HS-5 (cell line): ENCODE measurements at regions not wholly inside any gene's neighbourhood (a gene's known extent, or its start where the extent isn't known, plus 50 kb on each side); places are given as distances from the start of the nearest gene placed in this dataset.
"Not testable (repeated sequence)": the region's sequence is repeated elsewhere in the genome, so short reads cannot be mapped to it uniquely, and the experiment has no call there.

ENCODE experiments used
- DNase-seq: peaks from one replicate; pipeline ENCODE4 v3.0.0-alpha.2; 2012; ENCODE audit warnings: low read depth

DNA sequence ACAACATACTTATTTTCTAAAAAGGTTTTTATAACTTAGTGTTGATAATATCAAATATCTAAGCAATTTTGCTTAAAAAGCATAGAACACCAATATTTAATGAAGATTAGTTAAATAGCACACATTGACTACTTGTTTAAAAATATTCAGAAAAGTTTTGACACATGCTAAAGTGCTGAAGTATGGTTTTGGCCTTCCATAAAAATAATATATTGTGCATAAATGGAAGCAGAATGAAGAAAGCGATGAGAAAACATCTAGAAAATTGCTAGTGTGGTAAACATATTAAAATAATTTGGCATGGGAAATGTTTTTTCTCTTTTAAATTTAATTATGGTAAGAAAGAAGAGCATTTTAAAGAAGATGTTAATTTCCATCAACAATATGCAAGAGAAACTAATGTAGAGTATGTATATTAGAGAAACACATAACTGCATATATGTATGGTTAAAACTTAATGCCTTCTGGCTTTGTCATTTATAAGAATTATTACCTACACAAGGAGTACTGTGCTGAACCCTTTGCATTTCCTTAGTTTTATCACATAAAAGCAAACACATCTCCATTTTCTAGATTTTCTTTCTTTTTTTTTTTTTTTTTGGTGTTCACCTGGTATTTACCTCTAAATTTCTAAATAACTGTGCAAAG lies 921.0 kb upstream of the ADAMTS5 start:
- not testable (repeated sequence) for DNase-seq

DNA sequence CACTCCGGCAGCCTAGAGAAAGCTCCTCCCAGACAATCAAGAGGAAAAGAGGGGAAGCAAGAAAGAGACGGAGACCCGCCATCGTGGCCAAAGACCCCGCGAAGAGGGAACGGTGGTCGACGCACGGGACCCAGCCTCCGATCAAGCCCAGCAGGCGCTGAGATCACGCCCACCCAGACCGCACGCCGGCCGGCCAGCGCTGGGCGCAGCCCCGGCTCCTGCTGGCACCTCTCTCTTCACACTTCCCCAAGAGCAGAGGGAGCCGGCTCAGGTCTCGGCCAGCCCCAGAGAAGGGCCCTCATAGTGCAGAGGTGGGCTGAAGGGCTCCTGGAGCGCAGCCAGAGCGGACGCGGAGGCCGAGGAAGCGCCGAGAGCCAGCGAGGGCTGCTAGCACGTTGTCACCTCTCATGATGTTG lies 918.4 kb upstream of the ADAMTS5 start:
- DNase-seq = no peak

DNA sequence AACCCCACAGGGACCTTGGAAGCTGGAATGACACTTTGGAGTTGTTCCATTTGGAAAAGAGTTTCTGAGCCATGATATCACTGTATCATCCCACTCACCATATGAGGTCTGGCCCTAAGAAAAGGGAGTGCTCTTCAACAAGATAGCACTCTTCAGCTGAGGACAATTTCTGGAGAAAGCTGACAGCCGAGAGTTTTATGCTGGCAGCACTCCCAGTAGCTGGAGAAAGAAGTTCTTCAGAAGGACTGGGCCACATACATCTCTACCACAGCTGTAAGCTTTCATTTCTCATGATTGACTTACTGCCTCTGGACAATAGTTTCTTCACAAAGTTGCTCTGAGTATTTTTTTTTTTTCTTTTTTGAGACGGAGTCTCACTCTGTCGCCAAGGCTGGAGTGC lies 914.4 kb upstream of the ADAMTS5 start:
- DNase-seq = not testable (repeated sequence)

DNA sequence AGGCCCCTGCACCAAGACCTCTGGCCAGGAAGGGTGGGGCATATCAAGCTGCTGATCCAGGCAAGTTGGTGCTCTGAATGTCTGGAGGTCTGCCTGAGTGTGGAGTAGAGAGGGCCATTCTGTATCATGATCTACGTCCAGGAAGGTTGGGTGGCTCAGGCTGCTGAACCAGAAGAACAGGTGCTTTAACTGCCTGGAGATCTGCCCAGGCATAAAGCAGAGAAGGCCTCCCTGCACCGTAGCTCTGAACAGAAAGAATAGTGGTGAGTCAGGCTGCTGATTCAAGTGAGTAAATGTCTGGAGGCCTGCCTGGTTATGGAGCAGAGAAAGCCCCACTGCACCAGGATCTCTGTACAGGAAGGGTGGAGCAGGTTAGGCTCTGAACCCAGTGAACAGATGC lies 905.5 kb upstream of the ADAMTS5 start:
- DNase-seq = not testable (repeated sequence)

DNA sequence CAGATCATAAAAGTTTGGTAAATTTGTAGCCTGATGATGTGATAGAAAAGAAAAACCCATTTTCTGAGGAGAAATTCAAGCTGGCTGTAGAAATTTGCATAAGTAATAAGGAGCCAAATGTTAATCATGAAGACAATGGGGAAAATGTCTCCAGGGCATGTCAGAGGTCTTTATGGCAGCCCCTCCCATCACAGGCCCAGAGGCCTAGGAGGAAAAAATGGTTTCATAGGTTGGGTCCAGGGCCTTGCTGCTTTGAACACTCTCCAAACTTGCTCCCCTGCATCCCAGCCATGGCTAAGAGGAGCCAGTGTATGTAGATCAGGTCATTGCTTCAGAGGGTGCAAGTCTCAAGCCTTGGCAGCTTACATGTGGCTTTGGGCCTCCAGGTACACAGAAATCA lies 903.9 kb upstream of the ADAMTS5 start:
- DNase-seq = not testable (repeated sequence)

DNA sequence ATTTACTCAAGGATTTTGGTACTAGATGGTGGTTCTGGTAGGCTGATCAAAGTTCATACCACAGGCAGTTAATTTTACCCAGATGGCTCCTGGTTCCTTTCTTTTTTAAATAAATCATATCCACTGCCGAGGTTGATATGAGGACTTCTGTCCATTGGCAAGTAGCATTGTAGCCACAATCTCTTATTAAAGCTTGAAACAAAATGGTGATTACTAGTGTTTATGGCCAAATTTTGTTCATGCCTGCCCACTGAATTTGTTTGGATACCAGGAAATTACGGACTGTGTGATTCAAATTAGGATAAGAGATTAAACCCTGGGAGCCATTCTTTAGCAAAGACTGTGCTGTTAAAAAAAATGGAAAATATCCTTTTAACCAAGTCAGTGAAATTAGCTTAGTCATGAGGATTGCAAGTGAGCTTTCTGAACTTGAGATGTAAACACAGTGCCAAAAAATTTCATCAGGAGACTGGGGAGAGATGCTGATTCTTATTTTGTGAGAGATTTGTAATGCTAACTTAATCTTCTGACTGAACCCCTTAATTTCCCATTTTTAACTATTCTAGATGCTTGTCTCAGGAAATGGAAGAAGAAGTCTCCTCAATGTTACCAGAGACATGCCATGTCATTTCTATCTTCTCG lies 893.5 kb upstream of the ADAMTS5 start:
- not testable (repeated sequence) for DNase-seq

DNA sequence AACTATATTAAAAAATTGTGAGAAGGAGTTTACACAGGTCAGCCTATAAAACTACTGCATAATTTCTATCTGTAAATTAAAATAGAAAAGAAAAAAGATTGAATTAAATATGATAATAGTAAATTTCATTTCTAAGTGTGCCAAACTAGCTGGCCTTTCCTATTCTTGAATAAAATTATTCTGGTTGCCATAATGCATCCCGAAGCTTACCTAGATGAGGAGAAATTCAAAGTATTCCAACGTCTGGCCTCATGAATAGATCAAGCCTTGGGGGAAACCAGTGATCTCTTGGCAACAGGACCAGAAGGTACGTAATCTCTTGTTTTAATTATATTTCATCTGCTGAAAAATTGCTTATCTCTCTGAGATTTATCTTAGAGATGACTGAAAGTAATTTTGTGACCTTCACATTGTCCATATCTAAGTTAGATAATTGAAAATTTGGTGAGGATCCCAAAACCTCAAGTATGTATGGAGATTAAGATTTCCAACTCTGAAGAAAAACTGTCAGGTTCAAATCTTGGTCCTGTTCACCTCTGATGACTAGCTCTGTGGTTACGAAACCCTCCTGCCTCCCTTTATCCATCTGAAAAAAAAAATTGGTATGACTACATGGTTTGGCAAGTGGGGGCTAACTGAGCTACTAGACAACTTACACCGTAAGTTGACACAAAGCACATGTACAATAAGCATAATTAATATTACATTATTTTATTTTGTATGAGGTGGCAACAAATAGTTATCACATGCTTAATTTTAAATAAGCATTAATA lies 891.4 kb upstream of the ADAMTS5 start:
- not testable (repeated sequence) for DNase-seq

DNA sequence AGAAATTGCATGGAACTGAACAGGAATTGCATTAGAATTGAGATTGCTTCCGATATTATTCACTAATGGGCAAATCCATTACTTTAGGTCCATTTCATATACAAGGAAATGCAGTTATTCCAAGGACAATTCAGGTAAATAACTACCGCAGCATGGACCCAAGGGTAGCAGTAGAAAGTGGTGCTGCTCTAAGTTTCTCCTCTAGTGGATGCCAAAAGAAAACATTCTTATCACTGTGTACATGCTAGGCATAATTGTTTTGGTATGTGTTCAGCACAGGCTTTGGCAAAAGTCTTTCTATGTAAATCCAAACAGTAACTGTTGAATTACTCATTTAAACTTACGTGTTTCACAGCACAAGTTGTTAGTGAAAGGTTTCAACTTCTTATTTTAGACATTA lies 890.1 kb upstream of the ADAMTS5 start:
- not testable (repeated sequence) for DNase-seq

DNA sequence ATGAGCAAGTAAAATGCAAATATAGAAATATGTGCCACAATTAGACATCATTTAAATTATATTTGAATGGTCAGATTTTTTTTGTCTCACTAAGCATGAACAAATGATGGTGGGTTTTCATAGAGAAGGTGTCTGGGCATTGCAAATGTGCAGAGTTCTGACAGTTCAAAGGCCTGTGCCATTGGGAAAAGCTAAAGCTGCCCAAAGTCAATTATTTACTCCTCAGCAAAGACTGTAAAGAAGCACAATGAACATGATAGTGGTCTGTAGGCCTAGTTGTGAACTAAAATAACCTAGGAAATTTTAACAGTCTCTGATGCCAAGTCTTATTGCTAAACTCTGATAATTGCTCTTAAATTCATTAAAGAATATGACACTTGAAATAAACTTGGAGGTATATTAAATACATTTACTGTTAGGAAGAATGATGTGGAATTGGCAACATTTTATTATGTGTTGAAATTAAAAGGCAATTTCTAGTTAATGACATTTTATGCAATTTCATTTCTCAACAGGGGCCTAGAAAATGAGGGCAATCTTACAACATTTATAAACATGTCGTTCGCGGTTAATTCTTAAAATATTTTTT lies 874.3 kb upstream of the ADAMTS5 start:
- no peak for DNase-seq

DNA sequence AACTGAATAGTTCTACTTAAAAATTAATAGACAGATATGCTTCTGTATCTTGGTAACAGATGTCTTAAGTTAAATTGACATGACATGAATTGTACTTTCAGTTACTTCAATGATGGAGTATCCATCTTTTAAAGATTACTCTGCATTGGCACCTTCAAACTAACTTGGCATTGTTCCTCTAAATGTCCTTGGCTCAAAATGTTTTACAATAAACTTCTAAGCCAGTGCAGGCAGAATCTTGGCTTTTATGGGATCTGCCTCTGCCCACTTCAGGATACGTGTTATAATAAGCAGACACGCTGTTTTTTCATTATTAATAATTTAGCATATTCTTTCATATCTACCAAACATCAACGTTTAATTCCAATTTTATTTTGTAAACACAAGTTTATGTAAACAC lies 873.4 kb upstream of the ADAMTS5 start:
- no peak for DNase-seq

DNA sequence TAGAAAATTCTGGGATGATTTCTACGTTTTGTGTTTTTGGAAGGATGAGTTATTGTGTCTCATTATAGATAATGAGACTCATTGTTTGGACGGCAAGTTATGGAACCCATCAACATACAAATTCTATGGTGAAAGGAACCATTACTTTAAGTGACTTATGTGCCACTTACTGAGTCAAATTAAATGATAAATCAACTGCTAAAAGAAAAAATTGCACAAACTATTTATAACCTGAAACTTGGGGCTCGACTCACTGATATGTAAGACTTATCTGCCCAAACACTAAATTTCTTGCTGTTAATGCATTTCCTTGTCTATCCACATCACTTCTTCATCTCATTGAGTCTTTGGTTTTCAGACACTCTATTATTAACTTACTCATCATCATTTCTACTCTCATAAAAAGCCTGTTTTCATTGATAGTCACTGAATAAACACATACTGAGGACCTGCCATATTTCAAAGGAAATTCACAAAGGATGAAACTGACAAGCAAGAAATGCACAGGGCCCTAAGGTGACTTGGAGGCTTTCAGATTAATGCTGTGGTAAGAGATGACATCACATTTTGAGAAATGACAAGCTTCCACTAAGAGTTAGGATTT lies 872.7 kb upstream of the ADAMTS5 start:
- no peak for DNase-seq

DNA sequence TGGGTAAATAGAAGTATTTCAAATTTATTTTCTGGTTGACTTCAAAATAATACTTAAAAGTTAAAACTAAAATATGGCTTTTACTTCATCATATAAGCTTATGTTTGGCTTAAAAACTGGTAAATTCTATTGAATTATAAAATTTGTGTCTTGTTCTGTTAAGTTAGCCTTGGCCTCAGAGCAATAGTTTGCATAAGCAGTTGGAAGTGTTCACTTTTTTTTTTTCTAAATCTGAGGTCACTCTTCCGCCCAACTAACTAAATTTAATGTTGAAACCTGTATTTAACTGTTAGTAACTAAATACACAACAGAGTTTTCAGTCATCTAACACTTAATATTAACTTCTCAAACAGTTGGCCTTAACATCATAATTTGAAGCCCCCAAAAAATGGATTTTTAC lies 871.7 kb upstream of the ADAMTS5 start:
- no peak for DNase-seq

DNA sequence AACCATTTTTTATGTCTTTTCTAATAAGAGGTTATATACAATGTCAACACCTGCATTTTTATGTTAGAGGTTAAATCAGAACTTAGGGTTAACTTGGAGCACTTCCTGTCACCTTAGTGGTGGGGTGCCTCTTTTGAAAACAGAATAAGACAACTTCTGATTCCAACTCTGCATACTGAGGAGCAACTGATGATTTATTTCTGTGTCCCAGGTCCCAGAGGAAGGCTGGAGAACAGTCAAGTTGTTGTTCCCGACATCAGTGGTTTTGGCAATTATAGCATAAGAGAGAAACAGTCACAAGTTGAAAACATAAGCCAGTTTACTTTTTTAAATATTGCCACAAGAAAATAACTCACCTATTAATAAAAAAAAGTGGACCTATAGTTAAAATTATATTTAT lies 871.0 kb upstream of the ADAMTS5 start:
- no peak for DNase-seq

DNA sequence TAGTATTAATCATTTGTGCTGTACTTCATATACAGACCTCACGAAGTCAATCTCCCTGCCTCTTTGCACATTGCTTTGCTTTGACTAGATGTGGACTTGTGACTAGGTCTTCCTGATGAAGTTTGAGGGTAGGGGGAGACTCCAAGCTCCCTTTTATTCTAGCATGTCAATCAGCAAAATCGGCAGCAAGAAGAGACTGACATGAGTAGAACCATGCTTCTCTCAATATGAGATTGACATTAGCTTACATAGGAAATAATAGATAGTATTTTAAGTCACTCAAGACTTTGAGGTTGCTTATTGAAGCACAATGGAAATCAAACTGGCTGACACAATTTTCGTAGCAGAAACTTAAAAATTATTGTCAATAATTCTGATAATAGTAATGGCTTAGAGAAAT lies 866.4 kb upstream of the ADAMTS5 start:
- no peak for DNase-seq

DNA sequence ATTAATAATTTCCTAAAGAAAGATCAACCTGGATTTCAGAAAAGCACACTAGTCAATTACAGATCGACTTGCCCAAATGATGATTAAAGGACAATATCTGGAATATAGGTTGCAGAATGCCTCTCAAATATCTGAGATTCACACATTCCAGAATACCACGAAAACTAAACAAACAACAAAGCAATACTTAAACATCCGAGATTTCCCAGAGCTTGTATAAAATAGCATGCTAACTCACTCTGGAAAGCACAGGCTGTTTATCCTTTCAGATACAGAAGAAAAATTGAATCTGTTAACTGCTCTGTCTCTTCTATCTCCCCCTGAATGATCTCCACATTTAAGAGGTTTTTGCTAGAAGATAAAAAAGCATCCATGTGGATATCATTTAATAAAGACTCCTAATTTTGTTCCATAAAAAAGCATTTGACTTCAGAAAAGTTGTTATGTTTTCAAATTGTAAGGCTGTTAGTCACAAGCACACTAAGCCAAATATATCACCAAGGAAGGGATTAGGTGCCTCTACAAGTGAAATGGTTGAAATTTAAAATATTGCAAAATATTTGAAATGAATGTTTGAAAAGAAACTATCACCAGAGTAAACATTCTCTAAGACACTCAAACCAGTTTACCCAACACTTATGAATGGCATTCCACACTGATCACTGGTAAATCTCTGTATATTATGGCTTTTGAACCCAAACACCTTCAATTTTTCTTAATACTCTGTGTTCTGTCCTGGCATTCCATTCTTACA lies 865.1 kb upstream of the ADAMTS5 start:
- DNase-seq = no peak

DNA sequence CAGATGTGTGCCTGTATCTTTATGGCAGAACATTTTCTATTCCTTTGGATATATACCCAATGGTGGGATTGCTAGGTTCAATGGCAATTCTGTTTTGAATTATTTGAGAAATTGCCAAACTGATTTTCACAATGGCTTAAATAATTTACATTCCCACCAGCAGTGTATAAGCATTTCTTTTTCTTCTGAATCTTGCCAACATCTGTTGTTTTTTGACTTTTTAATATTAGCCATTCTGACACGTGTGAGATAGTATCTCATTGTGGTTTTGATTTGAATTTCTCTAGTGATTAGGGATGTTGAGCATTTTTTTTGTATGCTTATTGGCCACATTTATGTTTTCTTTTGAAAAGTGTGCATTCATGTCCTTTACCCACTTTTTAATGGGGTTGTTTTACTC lies 864.3 kb upstream of the ADAMTS5 start:
- no peak for DNase-seq

DNA sequence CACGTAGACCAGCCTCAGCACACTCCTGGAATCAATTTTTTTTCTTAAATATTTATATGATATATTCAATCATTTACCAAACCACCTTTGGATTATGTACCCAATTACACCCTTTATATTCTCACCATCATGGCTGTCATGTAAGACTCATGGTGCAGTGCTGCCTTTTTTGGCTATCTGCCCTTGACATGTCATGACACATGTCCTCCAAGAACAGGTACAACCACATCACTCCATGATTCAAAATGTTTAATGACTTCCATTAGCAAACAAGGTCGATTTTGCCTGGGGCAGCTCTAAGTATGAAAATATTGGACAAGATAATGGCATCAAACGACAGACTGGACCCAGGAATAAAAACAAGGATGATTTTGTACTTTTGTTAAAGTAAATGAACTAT lies 861.1 kb upstream of the ADAMTS5 start:
- DNase-seq = no peak

DNA sequence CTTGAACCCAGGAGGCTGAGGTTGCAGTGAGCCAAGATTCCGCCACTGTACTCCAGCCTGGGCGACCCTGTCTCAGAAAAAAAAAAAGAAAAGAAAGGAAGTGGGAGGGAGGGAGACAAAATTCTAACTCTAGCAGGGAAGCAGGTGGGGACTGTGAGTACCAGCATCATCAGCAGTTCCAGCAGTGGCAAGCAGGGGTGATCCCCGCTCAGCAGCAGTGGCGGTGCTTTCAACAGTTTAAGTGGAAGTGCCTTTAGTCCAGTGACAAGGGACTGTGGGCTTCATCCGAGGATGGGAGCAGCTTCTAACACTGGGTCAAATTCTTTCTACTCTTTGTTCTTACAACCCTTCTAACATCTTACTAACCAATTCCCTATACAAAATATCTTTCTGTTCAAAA lies 858.1 kb upstream of the ADAMTS5 start:
- DNase-seq = no peak

DNA sequence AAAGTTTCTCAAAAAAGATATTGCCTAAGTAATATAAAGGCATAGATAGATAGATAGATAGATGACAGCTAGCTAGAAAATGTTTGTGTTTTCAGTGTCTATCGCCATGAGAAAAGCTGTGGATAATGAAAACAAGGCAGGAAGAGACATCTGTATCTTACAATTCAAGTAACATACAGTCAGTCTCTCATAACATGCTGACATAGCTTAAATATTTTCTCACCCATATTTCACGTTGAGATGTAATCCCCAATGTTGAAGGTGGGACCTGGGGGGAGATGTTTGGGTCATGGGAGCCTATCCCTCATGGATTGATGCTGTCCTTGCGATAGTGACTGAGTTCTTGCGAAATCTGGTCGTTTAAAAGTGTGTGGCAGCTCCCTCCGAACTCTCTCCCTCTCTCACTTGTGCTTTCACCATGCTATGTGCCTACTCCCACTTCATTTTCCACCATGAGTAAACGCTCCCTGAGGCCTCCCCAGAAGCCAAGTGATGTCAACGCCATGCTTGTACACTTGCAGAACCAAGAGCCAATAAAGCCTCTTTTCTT lies 856.8 kb upstream of the ADAMTS5 start:
- no peak for DNase-seq

DNA sequence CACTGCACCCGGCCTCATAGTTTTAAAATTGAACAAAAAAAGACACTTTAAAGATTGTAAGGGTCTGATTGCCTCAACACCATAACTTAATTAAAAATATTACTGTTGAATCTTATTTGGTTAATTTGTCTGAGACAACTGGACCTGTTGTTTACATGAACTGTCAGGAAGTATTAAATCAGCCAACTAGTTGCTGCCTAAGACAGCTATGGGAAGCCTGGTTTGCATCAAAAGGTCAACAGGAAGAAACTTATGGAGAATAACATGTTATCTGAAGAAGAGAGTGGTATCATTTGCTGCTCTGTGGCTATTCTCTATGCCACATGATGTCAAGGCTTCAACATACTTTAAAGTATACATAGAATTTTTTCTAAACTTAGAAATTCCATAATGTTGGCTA lies 853.5 kb upstream of the ADAMTS5 start:
- no peak for DNase-seq

DNA sequence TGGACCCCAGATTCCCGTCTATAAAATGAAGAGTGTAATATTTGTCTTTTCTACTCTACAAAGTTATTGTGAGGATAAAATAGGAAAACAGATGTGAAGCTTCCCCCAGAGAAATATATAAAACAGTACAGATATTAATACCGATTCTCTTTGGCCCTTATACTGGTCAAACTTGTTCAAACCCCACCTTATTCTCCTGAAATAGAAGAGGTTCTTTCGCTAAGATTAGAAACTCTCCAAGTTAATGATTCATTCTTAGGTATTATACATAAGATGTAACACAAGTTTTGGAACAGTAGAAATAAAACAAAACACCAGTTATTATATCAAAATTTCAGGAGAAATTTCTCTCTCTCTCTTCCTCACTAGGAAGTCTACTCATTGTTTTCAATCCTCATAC lies 852.4 kb upstream of the ADAMTS5 start:
- no peak for DNase-seq

DNA sequence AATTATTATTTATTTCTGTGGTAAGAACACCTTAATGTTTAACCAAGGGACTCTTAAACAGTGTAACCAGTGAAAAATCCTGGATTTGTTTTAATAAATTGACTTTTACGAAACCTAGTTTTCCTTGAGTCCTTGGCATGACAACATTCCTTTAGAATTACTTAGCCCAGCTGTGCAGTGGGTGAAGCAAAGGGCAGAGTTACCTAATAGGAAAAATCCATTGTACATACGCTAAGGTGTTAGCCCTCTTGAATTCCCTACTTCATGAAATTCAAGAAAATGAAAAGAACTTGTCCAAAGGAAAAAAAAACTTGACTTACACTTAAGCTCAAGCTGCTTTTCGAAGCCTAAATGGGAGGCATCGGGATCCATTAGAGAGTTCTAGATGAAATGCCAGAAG lies 852.0 kb upstream of the ADAMTS5 start:
- no peak for DNase-seq
